Activated CD8-positive, alpha-beta memory T cell treated with anti-CD3 and anti-CD28 coated beads for 48 hours (primary cell): ENCODE measurements at regions not wholly inside any gene's neighbourhood (a gene's known extent, or its start where the extent isn't known, plus 50 kb on each side); places are given as distances from the start of the nearest gene placed in this dataset.
"Not testable (repeated sequence)": the region's sequence is repeated elsewhere in the genome, so short reads cannot be mapped to it uniquely, and the experiment has no call there.

Experiments
- DNase-seq, 3 experiments: peaks; one replicate each; pipeline ENCODE4 v3.0.0-alpha.2; 2020; ENCODE audit warnings: low read depth in 2 of 3, low spot score in 2 of 3

- DNase-seq = no peak
Observed at GRCh38 chr12:58621126-58621525, 299.2 kb downstream of the LRIG3 start.

GRCh38 chr12:58629376-58629775, 290.9 kb downstream of the LRIG3 start:
- DNase-seq = no peak

DNA sequence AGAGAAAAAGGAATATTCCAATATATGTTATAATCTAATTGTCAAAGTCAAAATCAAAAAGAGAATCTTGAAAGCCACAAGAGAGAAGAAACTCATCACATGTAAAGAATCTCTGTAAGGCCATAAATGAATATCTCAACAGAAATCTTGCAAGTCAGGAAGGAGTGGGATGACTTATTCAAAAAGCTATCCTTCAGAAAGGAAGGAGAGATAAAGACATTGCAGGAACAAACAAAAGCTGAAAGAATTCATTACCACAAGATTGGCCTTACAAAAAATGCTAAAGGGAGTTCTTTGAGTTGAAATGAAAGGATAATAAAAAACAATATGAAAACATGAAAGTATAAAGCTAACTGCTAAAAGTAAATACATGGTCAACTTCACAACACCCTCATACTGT, 286.8 kb downstream of the LRIG3 start:
- no peak for DNase-seq

GRCh38 chr12:58639318-58639934, 280.9 kb downstream of the LRIG3 start:
- no peak for DNase-seq

- no peak for DNase-seq
Observed at GRCh38 chr12:58640314-58640713, 280.0 kb downstream of the LRIG3 start.

DNA sequence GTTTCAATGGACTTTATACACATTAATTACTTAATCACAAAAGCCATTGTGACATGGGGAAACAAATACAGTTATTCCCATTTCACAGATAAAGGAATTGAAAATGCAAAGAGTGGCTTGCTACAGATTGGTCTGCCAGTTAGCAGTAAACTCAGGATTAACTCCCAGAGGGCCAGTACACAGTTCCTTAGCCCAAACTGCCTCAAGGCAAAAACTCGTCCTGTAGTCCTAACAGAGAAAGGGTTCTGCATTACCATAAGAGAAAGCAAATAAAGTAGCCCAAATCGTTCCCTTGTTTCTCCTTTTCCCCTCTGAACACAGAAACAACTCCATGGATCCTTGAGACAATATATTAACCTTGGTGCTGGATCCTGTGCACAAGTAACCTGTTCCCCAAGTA, 274.4 kb downstream of the LRIG3 start:
- no peak for DNase-seq

GRCh38 chr12:58647495-58647894, 272.8 kb downstream of the LRIG3 start:
- DNase-seq = no peak

GRCh38 chr12:58648176-58648575, 272.1 kb downstream of the LRIG3 start:
- DNase-seq = no peak

DNA sequence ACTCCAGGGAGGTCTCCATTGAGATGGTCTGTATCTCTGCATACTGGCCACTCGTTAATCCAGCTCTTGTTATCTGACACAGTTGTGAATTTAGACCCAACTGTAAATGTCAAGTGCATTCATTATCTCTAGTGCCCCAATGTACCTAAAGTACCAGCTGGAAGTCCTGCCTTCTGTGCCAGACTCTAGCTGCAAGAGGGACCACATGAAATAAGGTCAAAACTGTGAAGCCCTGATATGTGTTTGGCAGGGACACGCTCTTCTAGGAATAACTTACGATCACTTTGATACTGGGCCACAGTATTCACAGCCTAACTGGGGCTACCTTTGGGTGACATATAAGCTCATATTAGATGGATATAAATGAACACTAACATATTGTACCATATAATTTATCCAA, 268.5 kb downstream of the LRIG3 start:
- no peak for DNase-seq

DNA sequence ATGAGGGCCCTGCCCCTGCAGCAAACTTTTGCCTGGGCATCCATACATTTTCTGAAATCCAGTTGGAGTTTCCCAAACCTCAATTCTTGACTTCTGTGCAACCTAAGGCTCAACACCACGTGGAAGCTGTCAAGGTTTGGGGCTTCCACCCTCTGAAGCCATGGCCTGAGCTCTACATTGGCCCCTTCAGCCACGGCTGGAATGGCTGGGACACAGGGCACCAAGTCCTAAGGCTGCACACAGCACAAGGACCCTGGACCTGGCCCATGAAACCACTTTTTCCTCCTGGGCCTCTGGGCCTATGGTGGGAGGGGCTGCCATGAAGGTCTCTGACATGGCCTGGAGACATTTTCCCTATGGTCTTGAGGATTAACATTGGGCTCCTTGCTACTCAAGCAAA, 266.3 kb downstream of the LRIG3 start:
- no peak for DNase-seq

- no peak for DNase-seq
Observed at GRCh38 chr12:58655375-58655774, 264.9 kb downstream of the LRIG3 start.

GRCh38 chr12:58656254-58657009, 263.9 kb downstream of the LRIG3 start:
- no peak for DNase-seq

DNA sequence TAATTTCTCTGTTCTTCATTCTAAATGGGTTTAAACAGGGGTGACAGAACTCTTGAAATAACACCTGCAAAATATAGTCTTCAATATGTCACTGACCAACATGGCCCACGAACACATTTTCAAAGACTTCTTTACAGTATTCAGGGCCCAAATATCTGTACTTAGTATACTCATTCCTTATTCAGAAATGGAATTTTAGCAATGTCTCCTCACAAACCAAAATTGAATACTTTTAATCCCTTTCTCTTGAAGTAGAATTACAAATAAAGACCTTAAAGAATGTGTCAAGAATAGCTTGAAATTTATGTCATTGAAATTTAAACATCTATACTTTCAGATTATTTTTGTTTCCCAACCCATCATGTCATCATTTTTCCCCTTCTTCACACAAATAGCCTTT, 263.1 kb downstream of the LRIG3 start:
- DNase-seq = no peak

- no peak for DNase-seq
Observed at GRCh38 chr12:58665375-58665774, 254.9 kb downstream of the LRIG3 start.

DNA sequence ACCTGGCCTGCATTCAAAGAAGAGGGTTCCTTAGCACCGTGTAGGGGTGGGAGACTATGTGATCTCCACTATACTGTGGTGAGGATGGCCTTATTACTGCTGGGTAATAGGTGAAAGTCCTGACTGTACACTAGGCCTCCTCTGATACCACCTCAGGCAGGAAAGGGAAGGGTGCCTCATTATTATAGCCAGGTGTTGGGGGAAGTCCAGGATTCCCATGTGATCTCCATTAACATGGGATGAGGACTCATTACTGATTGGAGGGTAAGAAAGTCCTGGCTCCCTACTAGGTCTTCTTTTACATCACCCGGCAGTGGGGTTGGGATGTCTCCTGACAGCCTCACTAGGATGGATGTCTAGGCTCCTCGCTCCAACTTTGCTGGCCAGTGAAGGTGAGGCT, 252.1 kb downstream of the LRIG3 start:
- DNase-seq = no peak

GRCh38 chr12:58668871-58669270, 251.4 kb downstream of the LRIG3 start:
- DNase-seq = no peak

DNA sequence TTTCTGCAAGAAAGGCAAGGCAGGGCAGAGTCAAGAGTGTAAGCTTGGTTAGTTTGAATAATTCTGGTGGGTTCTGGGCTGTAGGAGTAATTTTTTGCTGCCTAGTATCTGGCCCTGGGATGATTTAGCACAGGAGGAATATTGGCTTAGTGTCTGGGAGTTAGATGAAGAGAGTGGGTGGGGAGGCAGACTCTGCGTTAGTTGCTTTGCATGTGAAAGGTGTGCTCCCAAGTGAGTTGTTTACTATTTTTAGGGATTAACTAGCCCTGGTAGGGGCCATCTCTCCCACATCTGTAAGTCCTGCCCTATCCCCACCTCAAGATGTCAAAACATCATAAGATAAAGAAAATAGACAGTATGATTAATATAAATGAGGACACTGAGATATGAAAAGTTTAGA, 249.7 kb downstream of the LRIG3 start:
- no peak for DNase-seq

- no peak for DNase-seq
Observed at GRCh38 chr12:58671196-58671595, 249.1 kb downstream of the LRIG3 start.

DNA sequence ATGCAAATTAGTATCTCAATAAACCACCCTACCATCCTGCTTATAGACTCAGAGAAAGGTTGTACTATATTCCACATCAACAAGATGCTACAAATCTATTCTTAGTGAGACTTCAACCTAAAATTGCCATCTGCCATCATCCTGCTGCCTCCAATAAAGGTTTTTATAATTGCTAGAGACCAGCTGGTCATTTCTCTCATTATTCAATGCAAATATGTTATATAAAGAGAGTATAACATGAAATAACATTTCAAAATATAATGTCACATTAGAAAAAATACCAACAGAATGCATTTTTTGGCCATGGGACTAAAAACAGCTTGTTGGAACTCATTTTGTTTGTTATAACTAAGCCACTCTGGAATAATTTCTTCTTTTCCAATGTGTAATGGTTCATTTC, 247.3 kb downstream of the LRIG3 start:
- DNase-seq = no peak

- DNase-seq = not testable (repeated sequence)
Observed at GRCh38 chr12:58677833-58678232, 242.5 kb downstream of the LRIG3 start.

- DNase-seq = no peak
Observed at GRCh38 chr12:58678753-58679152, 241.6 kb downstream of the LRIG3 start.

DNA sequence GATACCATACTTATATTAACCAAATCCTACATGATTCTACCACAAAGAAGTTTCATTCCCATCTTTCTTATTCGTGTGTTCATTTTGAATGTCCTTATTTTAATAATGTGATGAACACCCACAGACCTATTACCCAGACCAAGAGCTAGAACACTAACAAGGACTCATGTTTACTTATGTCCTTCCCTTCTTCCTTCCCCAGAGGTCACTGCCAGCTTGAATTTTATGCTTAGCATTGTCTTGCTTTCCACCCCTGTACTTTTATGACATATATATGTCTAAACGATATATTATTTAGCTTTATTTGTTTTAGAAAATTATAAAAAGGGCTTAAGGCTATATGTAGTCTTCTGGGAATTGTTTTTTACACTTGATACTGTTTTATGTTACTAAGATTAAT, 238.6 kb downstream of the LRIG3 start:
- no peak for DNase-seq

- DNase-seq = no peak
Observed at GRCh38 chr12:58695263-58695662, 225.0 kb downstream of the LRIG3 start.
